A549 (cell line): ENCODE measurements at regions not wholly inside any gene's neighbourhood (a gene's known extent, or its start where the extent isn't known, plus 50 kb on each side); places are given as distances from the start of the nearest gene placed in this dataset.
"Not testable (repeated sequence)": the region's sequence is repeated elsewhere in the genome, so short reads cannot be mapped to it uniquely, and the experiment has no call there.

Experiments used
- ATAC-seq, 2 experiments: fragments of 200-7000 bp in 1 of 2; fragments of >200 bp in 1 of 2; cut with Nextera tagmentation in 1 of 2; cut with Tn5 transposase in 1 of 2; 3 replicates each; pipeline versions ENCODE4 v1.8.0 to v1.9.1; 2018 to 2020; ENCODE audit warnings: mild to moderate bottlenecking in 1 of 2, moderate library complexity in 1 of 2
- CTCF ChIA-PET: fragments of 300-600 bp; sonication (Branson Sonifier 250); formaldehyde crosslinking; extraction: SDS; loops from one replicate; lab custom pipeline; 2021; ENCODE audit warnings: antibody characterized with exemption, inconsistent platforms; lab: Yijun Ruan, JAX
- POLR2A ChIA-PET: fragments of 350-600 bp; formaldehyde crosslinking; extraction: SDS; loops from one replicate; lab custom pipeline; 2021; ENCODE audit warnings: antibody characterized with exemption, inconsistent platforms; lab: Yijun Ruan, JAX
- DNase-seq, 2 experiments: peaks; one replicate each; pipeline versions ENCODE4 v3.0.0 to v3.0.0-alpha.2; 2011 to 2016; ENCODE audit warnings: low read depth in 1 of 2, low spot score in 1 of 2
- FAIRE-seq: peaks from 2 replicates; lab custom pipeline; 2011; peaks lifted over from hg19 to GRCh38; lab: Jason Lieb, UNC
- H3K27ac ChIP-seq, 2 experiments: fragments of >200 bp; sonication (Bioruptor Twin); formaldehyde crosslinking; 3 replicates each; pipeline ENCODE4 v1.5.1; 2016 to 2017
- H3K4me1 ChIP-seq: fragments of >200 bp; sonication (Bioruptor Twin); formaldehyde crosslinking; 3 replicates; pipeline ENCODE4 v1.6.1; 2016
- H3K4me2 ChIP-seq: fragments of >200 bp; sonication (Bioruptor Twin); formaldehyde crosslinking; 3 replicates; pipeline ENCODE4 v1.6.1; 2016
- H3K4me3 ChIP-seq: fragments of >200 bp; sonication (Bioruptor Twin); formaldehyde crosslinking; 3 replicates; pipeline ENCODE4 v1.5.1; 2016
- H3K9me3 ChIP-seq: fragments of >200 bp; sonication (Bioruptor Twin); formaldehyde crosslinking; 3 replicates; pipeline ENCODE4 v1.6.1; 2016
- ATOH8 ChIP-seq: fragments of 250-450 bp; sonication (Bioruptor Pico); IDR thresholded peaks from 2 replicates; pipeline ENCODE4 v1.5.0; 2020; ENCODE audit warnings: low read depth, mild to moderate bottlenecking, moderate library complexity
- BCL3 ChIP-seq: fragments of >200 bp; sonication (Bioruptor Twin); formaldehyde crosslinking; IDR thresholded peaks from 3 replicates; pipeline ENCODE4 v1.6.1; 2016
- E2F6 ChIP-seq: IDR thresholded peaks from 2 replicates; pipeline ENCODE4 v1.6.1; 2012; ENCODE audit warnings: low read depth, borderline replicate concordance
- EHF ChIP-seq: fragments of 250-450 bp; sonication (Bioruptor Pico); IDR thresholded peaks from 2 replicates; pipeline ENCODE4 v1.5.0; 2020; ENCODE audit warnings: mild to moderate bottlenecking
- HDAC2 ChIP-seq: fragments of 200-600 bp; sonication (generic); IDR thresholded peaks from 2 replicates; pipeline ENCODE4 v1.6.1; 2016
- RAD21 ChIP-seq, 2 experiments: fragments of >200 bp in 1 of 2; sonication (Bioruptor Twin) in 1 of 2; formaldehyde crosslinking in 1 of 2; IDR thresholded peaks in 1 of 2; conservative IDR thresholded peaks in 1 of 2; 2 replicates in 1 of 2; 3 replicates in 1 of 2; pipeline ENCODE4 v1.6.1; 2012 to 2018; ENCODE audit warnings: inconsistent platforms in 1 of 2
- REST ChIP-seq: fragments of 200-600 bp; sonication (generic); IDR thresholded peaks from 2 replicates; pipeline ENCODE4 v1.6.1; 2016; ENCODE audit warnings: antibody characterized with exemption, mild to moderate bottlenecking, moderate library complexity
- SMC3 ChIP-seq: fragments of >200 bp; sonication (Bioruptor Twin); formaldehyde crosslinking; IDR thresholded peaks from 3 replicates; pipeline ENCODE4 v1.6.1; 2018; ENCODE audit warnings: inconsistent platforms
- ZFP36 ChIP-seq: fragments of 450-650 bp; IDR thresholded peaks from 2 replicates; pipeline ENCODE4 v1.6.1; 2014; ENCODE audit warnings: borderline replicate concordance; ENCODE audit not compliant: partially characterized antibody
- WGBS: methylation state at CpG from one replicate; pipeline ENCODE4 v1.1.6; 2017; ENCODE audit errors: missing lambda C conversion rate; 5-methylcytosine and 5-hydroxymethylcytosine counted together

GRCh38 chr13:50466456-50466855, 377.0 kb downstream of the DLEU7 start:
- no peaks in the 10 kb centered on the region for H3K4me1 ChIP-seq
- CTCF ChIA-PET: interaction anchor here (1.5 kb wide), 1 partner anchor 11 kb away, joined by 4 read pairs; no protein-coding TSS in a partner anchor
- ATAC-seq (no peak), DNase-seq (no peak), FAIRE-seq (no peak)
- no peak overlapping the region for H3K4me2 ChIP-seq
- no peak for TF ChIP-seq RAD21 (conservative IDR thresholded peaks at IDR 0.05 in 1 of 2, IDR thresholded peaks at IDR 0.05 in 1 of 2)
- POLR2A ChIA-PET: no interaction called here
- WGBS: 87% methylated on average over 6 of the region's 6 CpGs
- no peaks in the 10 kb centered on the region for H3K9me3 ChIP-seq
- no peak overlapping the region for H3K27ac ChIP-seq
- no peak overlapping the region for H3K4me3 ChIP-seq

- no peaks in the 10 kb centered on the region for H3K4me1 ChIP-seq
- no peak for TF ChIP-seq HDAC2
- TF ChIP-seq REST: no peak
- no peak for TF ChIP-seq ZFP36
- TF ChIP-seq BCL3: no peak
- TF ChIP-seq E2F6: no peak
- no peak for TF ChIP-seq EHF (CRISPR knock-in tag)
- no peak for TF ChIP-seq SMC3
- TF ChIP-seq, all 56 proteins: peak for 0
- Histone ChIP-seq H3K4me3 (no peak overlapping the region), H3K4me2 (no peak overlapping the region), H3K9me3 (no peaks in the 10 kb centered on the region), H3K27ac (no peak overlapping the region)
- CTCF ChIA-PET: interaction anchor here (1.5 kb wide), 1 partner anchor 12 kb away, joined by 4 read pairs; no protein-coding TSS in a partner anchor
- no peak for ATAC-seq
- no peak for FAIRE-seq
- no peak for DNase-seq
- POLR2A ChIA-PET: no interaction called here
- 67% methylated on average over 11 of the region's 11 CpGs for WGBS
Measured at GRCh38 chr13:50467156-50468110, 376.1 kb downstream of the DLEU7 start.

GRCh38 chr13:50468849-50469669, 374.4 kb downstream of the DLEU7 start:
- POLR2A ChIA-PET: no interaction called here
- Histone ChIP-seq H3K4me1 (no peaks in the 10 kb centered on the region), H3K4me2 (no peak overlapping the region), H3K9me3 (no peaks in the 10 kb centered on the region), H3K4me3 (no peak overlapping the region), H3K27ac (no peak overlapping the region)
- TF ChIP-seq ATOH8 (CRISPR knock-in tag): no peak
- DNase-seq (no peak), FAIRE-seq (no peak), ATAC-seq (no peak)
- WGBS: 76% methylated on average over 13 of the region's 13 CpGs
- CTCF ChIA-PET: no interaction called here

GRCh38 chr13:50473050-50473449, 370.4 kb downstream of the DLEU7 start:
- ATAC-seq, H3K4me2 ChIP-seq, CTCF ChIA-PET, H3K9me3 ChIP-seq, H3K27ac ChIP-seq, DNase-seq, H3K4me1 ChIP-seq, FAIRE-seq, POLR2A ChIA-PET, H3K4me3 ChIP-seq: not testable (repeated sequence)
- no CpG with 5 or more reads among the region's 3 CpGs for WGBS
